ENCODE measurements at regions not wholly inside any gene's neighbourhood (a gene's known extent, or its start where the extent isn't known, plus 50 kb on each side); places are given as distances from the start of the nearest gene placed in this dataset.

- TF ChIP-seq EP300 (IDR thresholded peaks at IDR 0.05; ENCODE audit: borderline replicate concordance) (no peak), CREB1 (IDR thresholded peaks at IDR 0.05; ENCODE audit: low read depth) (no peak), REST (IDR thresholded peaks at IDR 0.05; ENCODE audit: low read depth) (no peak), USF1 (IDR thresholded peaks at IDR 0.05) (no peak), CEBPB (IDR thresholded peaks at IDR 0.05) (no peak), EGR1 (IDR thresholded peaks at IDR 0.05) (no peak), YY1 (IDR thresholded peaks at IDR 0.05; ENCODE audit: low read depth) (no peak), RAD21 (IDR thresholded peaks at IDR 0.05; ENCODE audit: low read depth) (no peak), FOXM1 (IDR thresholded peaks at IDR 0.05; ENCODE audit: borderline replicate concordance, low read depth) (no peak)
Measured at GRCh38 chr12:127239781-127240180, 1027.2 kb upstream of the TMEM132C start.

- TF ChIP-seq NFIC (IDR thresholded peaks at IDR 0.05) (no peak), USF1 (IDR thresholded peaks at IDR 0.05) (no peak), TCF12 (IDR thresholded peaks at IDR 0.05; ENCODE audit: low read depth) (no peak), TEAD4 (IDR thresholded peaks at IDR 0.05) (no peak), TAF1 (IDR thresholded peaks at IDR 0.05; ENCODE audit: low read depth) (no peak)
Measured at GRCh38 chr12:127240249-127240929, 1026.6 kb upstream of the TMEM132C start.

GRCh38 chr12:127241072-127241817 is 1025.7 kb upstream of the TMEM132C start:
- TF ChIP-seq ZBTB7A (IDR thresholded peaks at IDR 0.05; ENCODE audit: low read depth) (no peak), TAF1 (IDR thresholded peaks at IDR 0.05; ENCODE audit: low read depth) (no peak), MAX (IDR thresholded peaks at IDR 0.05) (no peak)

GRCh38 chr12:127245009-127245408 is 1022.0 kb upstream of the TMEM132C start:
- TF ChIP-seq ZBTB7A (IDR thresholded peaks at IDR 0.05; ENCODE audit: low read depth) = no peak
- no peak for TF ChIP-seq TEAD4 (IDR thresholded peaks at IDR 0.05)
- no peak for TF ChIP-seq TAF1 (IDR thresholded peaks at IDR 0.05; ENCODE audit: low read depth)
- TF ChIP-seq CREB1 (IDR thresholded peaks at IDR 0.05; ENCODE audit: low read depth) = no peak

- TF ChIP-seq USF1 (IDR thresholded peaks at IDR 0.05) (no peak), EGR1 (IDR thresholded peaks at IDR 0.05) (no peak), CEBPB (IDR thresholded peaks at IDR 0.05) (no peak), YY1 (IDR thresholded peaks at IDR 0.05; ENCODE audit: low read depth) (no peak)
Measured at GRCh38 chr12:127245437-127245836, 1021.5 kb upstream of the TMEM132C start.

- TF ChIP-seq RAD21 (IDR thresholded peaks at IDR 0.05; ENCODE audit: low read depth) = no peak
- no peak for TF ChIP-seq REST (IDR thresholded peaks at IDR 0.05; ENCODE audit: low read depth)
- TF ChIP-seq YY1 (IDR thresholded peaks at IDR 0.05; ENCODE audit: low read depth) = no peak
- no peak for TF ChIP-seq FOXM1 (IDR thresholded peaks at IDR 0.05; ENCODE audit: borderline replicate concordance, low read depth)
Measured at GRCh38 chr12:127247937-127248336, 1019.0 kb upstream of the TMEM132C start.

- TF ChIP-seq YY1 (IDR thresholded peaks at IDR 0.05; ENCODE audit: low read depth) (no peak), EP300 (IDR thresholded peaks at IDR 0.05; ENCODE audit: borderline replicate concordance) (no peak), TCF12 (IDR thresholded peaks at IDR 0.05; ENCODE audit: low read depth) (no peak), RAD21 (IDR thresholded peaks at IDR 0.05; ENCODE audit: low read depth) (no peak), EGR1 (IDR thresholded peaks at IDR 0.05) (no peak), TAF1 (IDR thresholded peaks at IDR 0.05; ENCODE audit: low read depth) (no peak), FOXM1 (IDR thresholded peaks at IDR 0.05; ENCODE audit: borderline replicate concordance, low read depth) (no peak), MAX (IDR thresholded peaks at IDR 0.05) (no peak)
Measured at GRCh38 chr12:127249428-127249827, 1017.5 kb upstream of the TMEM132C start.
